ENCODE measurements at regions not wholly inside any gene's neighbourhood (a gene's known extent, or its start where the extent isn't known, plus 50 kb on each side); places are given as distances from the start of the nearest gene placed in this dataset.

GRCh38 chr2:65495251-65495877 is 63.0 kb upstream of the SPRED2 start:
- Histone ChIP-seq H3K36me3 (ENCODE audit: control insufficient read depth, insufficient read depth, low read length) (no peaks in the 10 kb centered on the region), H3K27ac (ENCODE audit: low read length) (no peak overlapping the region), H3K4me3 (ENCODE audit: low read depth in 2 of 2, low read length in 2 of 2) (no peak overlapping the region), H3K4me1 (ENCODE audit: control insufficient read depth, insufficient read depth, low read length) (no peaks in the 10 kb centered on the region), H3K27me3 (ENCODE audit: control insufficient read depth, insufficient read depth, low read length) (no peaks in the 10 kb centered on the region), H3K9me3 (ENCODE audit: control insufficient read depth, insufficient read depth, low read depth, low read length) (no peaks in the 10 kb centered on the region)
- DNase-seq (ENCODE audit: low read depth, low spot score), result no peak
- no TSS peak for BruUV-seq (replicated peaks)
- TF ChIP-seq TCF7L2 (IDR thresholded peaks at IDR 0.05; ENCODE audit: low read depth, low read length) (no peak), POLR2AphosphoS5 (IDR thresholded peaks at IDR 0.05; ENCODE audit: low read depth, low read length) (no peak), CTCF (IDR thresholded peaks at IDR 0.05) (no peak), REST (IDR thresholded peaks at IDR 0.05; ENCODE audit: insufficient read depth in 1 of 2, low read depth in 2 of 2, low read length in 1 of 2) (no peak), SIN3A (IDR thresholded peaks at IDR 0.05; ENCODE audit: borderline replicate concordance, insufficient read depth, low read depth, low read length) (no peak)
- ChIA-PET POLR2A (no interaction called here), CTCF (no interaction called here)
- no peak for ATAC-seq
- intact Hi-C loops (cut with micrococcal nuclease; ENCODE audit: unreplicated experiment), result no loop called here
- in situ Hi-C loops (cut with HindIII; ENCODE audit: low pct_unique_long_range_greater_than_20kb, low sequenced_read_pairs), result no loop called here

- no peak overlapping the region for H3K4me3 ChIP-seq (ENCODE audit: low read depth in 2 of 2, low read length in 2 of 2)
- no peaks in the 10 kb centered on the region for H3K36me3 ChIP-seq (ENCODE audit: control insufficient read depth, insufficient read depth, low read length)
- BruUV-seq (replicated peaks), result no TSS peak
- intact Hi-C loops (cut with micrococcal nuclease; ENCODE audit: unreplicated experiment) (no loop called here), in situ Hi-C loops (cut with HindIII; ENCODE audit: low pct_unique_long_range_greater_than_20kb, low sequenced_read_pairs) (no loop called here)
- ATAC-seq, result no peak
- CTCF ChIA-PET, result interaction anchor here (0.5 kb wide), 1 partner anchor 134 kb away, joined by 6 read pairs; no protein-coding TSS in a partner anchor
- POLR2A ChIA-PET, result no interaction called here
- H3K9me3 ChIP-seq (ENCODE audit: control insufficient read depth, insufficient read depth, low read depth, low read length), result no peaks in the 10 kb centered on the region
- TF ChIP-seq POLR2AphosphoS5 (IDR thresholded peaks at IDR 0.05; ENCODE audit: low read depth, low read length), result no peak
- TF ChIP-seq TCF7L2 (IDR thresholded peaks at IDR 0.05; ENCODE audit: low read depth, low read length), result no peak
- TF ChIP-seq REST (IDR thresholded peaks at IDR 0.05; ENCODE audit: insufficient read depth in 1 of 2, low read depth in 2 of 2, low read length in 1 of 2), result no peak
- no peak for TF ChIP-seq CTCF (IDR thresholded peaks at IDR 0.05)
- H3K4me1 ChIP-seq (ENCODE audit: control insufficient read depth, insufficient read depth, low read length), result no peaks in the 10 kb centered on the region
- H3K27ac ChIP-seq (ENCODE audit: low read length), result no peak overlapping the region
- DNase-seq (ENCODE audit: low read depth, low spot score), result no peak
- H3K27me3 ChIP-seq (ENCODE audit: control insufficient read depth, insufficient read depth, low read length), result no peaks in the 10 kb centered on the region
Measured at GRCh38 chr2:65494078-65494477, 61.7 kb upstream of the SPRED2 start.

Data from Panc1 (cell line).